H9 (cell line): ENCODE measurements at regions not wholly inside any gene's neighbourhood (a gene's known extent, or its start where the extent isn't known, plus 50 kb on each side); places are given as distances from the start of the nearest gene placed in this dataset.

ENCODE experiments used
- DNase-seq: peaks from one replicate; pipeline ENCODE4 v3.0.0-alpha.2; 2017
- H2AFZ ChIP-seq: one replicate; pipeline ENCODE4 v1.6.1; 2013; ENCODE audit warnings: mild to moderate bottlenecking, low read length, control low read depth, moderate library complexity
- H2AK5ac ChIP-seq: 2 replicates; pipeline ENCODE4 v1.6.1; 2013; ENCODE audit warnings: low read length, control low read depth, mixed read lengths; ENCODE audit not compliant: insufficient read length
- H2BK120ac ChIP-seq: one replicate; pipeline ENCODE4 v1.6.1; 2013; ENCODE audit warnings: low read depth, mild to moderate bottlenecking, low read length, control low read depth, inconsistent platforms; ENCODE audit not compliant: poor library complexity, severe bottlenecking
- H2BK12ac ChIP-seq: 2 replicates; pipeline ENCODE4 v1.6.1; 2013; ENCODE audit warnings: low read length, control low read depth, mixed read lengths, low read depth; ENCODE audit not compliant: insufficient read length
- H2BK15ac ChIP-seq: 2 replicates; pipeline ENCODE4 v1.6.1; 2013; ENCODE audit warnings: low read depth, low read length, control low read depth
- H2BK20ac ChIP-seq: one replicate; pipeline ENCODE4 v1.6.1; 2013; ENCODE audit warnings: low read depth, mild to moderate bottlenecking, low read length, control low read depth, inconsistent platforms; ENCODE audit not compliant: poor library complexity, severe bottlenecking
- H2BK5ac ChIP-seq: 2 replicates; pipeline ENCODE4 v1.6.1; 2013; ENCODE audit warnings: low read length, control low read depth, mixed read lengths; ENCODE audit not compliant: insufficient read length
- H3K14ac ChIP-seq: 2 replicates; pipeline ENCODE4 v1.6.1; 2013; ENCODE audit warnings: low read length, control low read depth; ENCODE audit not compliant: insufficient read depth
- H3K18ac ChIP-seq: 2 replicates; pipeline ENCODE4 v1.6.1; 2013; ENCODE audit warnings: low read depth, mild to moderate bottlenecking, mixed read lengths, low read length, control low read depth; ENCODE audit not compliant: insufficient read length
- H3K23ac ChIP-seq: 2 replicates; pipeline ENCODE4 v1.6.1; 2013; ENCODE audit warnings: low read length, control low read depth, mixed read lengths, low read depth; ENCODE audit not compliant: insufficient read length
- H3K23me2 ChIP-seq: 2 replicates; pipeline ENCODE4 v1.6.1; 2013; ENCODE audit warnings: low read depth, mild to moderate bottlenecking, mixed read lengths, low read length, control low read depth; ENCODE audit not compliant: insufficient read length, poor library complexity, severe bottlenecking
- H3K27ac ChIP-seq: 2 replicates; pipeline ENCODE4 v1.5.1; 2013; ENCODE audit warnings: low read length, control low read depth, mixed read lengths, low read depth; ENCODE audit not compliant: insufficient read length
- H3K27me3 ChIP-seq: 2 replicates; pipeline ENCODE4 v1.6.1; 2013; ENCODE audit warnings: low read length, control low read depth, inconsistent platforms; ENCODE audit not compliant: insufficient read depth
- H3K4ac ChIP-seq: 2 replicates; pipeline ENCODE4 v1.6.1; 2013; ENCODE audit warnings: low read depth, mild to moderate bottlenecking, control low read depth, inconsistent platforms, low read length, moderate library complexity
- H3K4me1 ChIP-seq: 2 replicates; pipeline ENCODE4 v1.6.1; 2013; ENCODE audit warnings: low read length, control low read depth, inconsistent platforms; ENCODE audit not compliant: insufficient read depth
- H3K4me2 ChIP-seq: 2 replicates; pipeline ENCODE4 v1.6.1; 2013; ENCODE audit warnings: low read length, control low read depth, mixed read lengths; ENCODE audit not compliant: insufficient read length, insufficient read depth
- H3K56ac ChIP-seq: 2 replicates; pipeline ENCODE4 v1.6.1; 2013; ENCODE audit warnings: low read depth, mild to moderate bottlenecking, mixed read lengths, low read length, control low read depth; ENCODE audit not compliant: insufficient read length
- H3K79me1 ChIP-seq: 2 replicates; pipeline ENCODE4 v1.6.1; 2013; ENCODE audit warnings: low read depth, mild to moderate bottlenecking, moderate library complexity, low read length, control low read depth, inconsistent platforms; ENCODE audit not compliant: insufficient read depth, poor library complexity, severe bottlenecking
- H3K79me2 ChIP-seq: 2 replicates; pipeline ENCODE4 v1.6.1; 2013; ENCODE audit warnings: low read length, control low read depth, inconsistent platforms; ENCODE audit not compliant: insufficient read depth
- H3K9ac ChIP-seq: 2 replicates; pipeline ENCODE4 v1.6.1; 2013; ENCODE audit warnings: low read length, control low read depth, mixed read lengths; ENCODE audit not compliant: insufficient read length; ENCODE audit errors: extremely low read depth
- H3K9me3 ChIP-seq: one replicate; pipeline ENCODE4 v1.6.1; 2013; ENCODE audit warnings: low read depth, low read length, inconsistent platforms; ENCODE audit not compliant: control insufficient read depth
- H3T11ph ChIP-seq: one replicate; pipeline ENCODE4 v1.6.1; 2013; ENCODE audit warnings: mild to moderate bottlenecking, low read length, control low read depth, inconsistent platforms
- H4K20me1 ChIP-seq: one replicate; pipeline ENCODE4 v1.6.1; 2013; ENCODE audit not compliant: control insufficient read depth, insufficient read length, insufficient read depth
- H4K5ac ChIP-seq: 2 replicates; pipeline ENCODE4 v1.6.1; 2013; ENCODE audit warnings: low read depth, mild to moderate bottlenecking, mixed read lengths, low read length, control low read depth; ENCODE audit not compliant: insufficient read length
- H4K8ac ChIP-seq: replicated peaks from 2 replicates; pipeline ENCODE4 v1.6.1; 2013; ENCODE audit warnings: low read length, control low read depth, mixed read lengths, low read depth; ENCODE audit not compliant: insufficient read length
- H4K91ac ChIP-seq: 2 replicates; pipeline ENCODE4 v1.6.1; 2013; ENCODE audit warnings: low read depth, mild to moderate bottlenecking, moderate library complexity, mixed read lengths, low read length, control low read depth; ENCODE audit not compliant: insufficient read length
- H3K27ac Mint-ChIP-seq, 3 experiments: 2 replicates in 2 of 3; 3 replicates in 1 of 3; pipeline ENCODE4 v1.8.0; 2020 to 2021; ENCODE audit warnings: mixed read lengths in 3 of 3, mild to moderate bottlenecking in 1 of 3, moderate library complexity in 1 of 3
- H3K27me3 Mint-ChIP-seq: 2 replicates; pipeline ENCODE4 v1.8.0; 2021; ENCODE audit warnings: low read depth, mild to moderate bottlenecking, moderate library complexity, mixed read lengths
- H3K36me3 Mint-ChIP-seq, 3 experiments: 2 replicates in 2 of 3; 3 replicates in 1 of 3; pipeline ENCODE4 v1.8.0; 2020 to 2021; ENCODE audit warnings: low read depth in 3 of 3, mixed read lengths in 3 of 3; ENCODE audit not compliant: insufficient read depth in 1 of 3
- H3K4me1 Mint-ChIP-seq, 2 experiments: 2 replicates each; pipeline ENCODE4 v1.8.0; 2020; ENCODE audit warnings: mixed read lengths in 2 of 2
- H3K4me3 Mint-ChIP-seq, 2 experiments: 2 replicates in 1 of 2; 3 replicates in 1 of 2; pipeline ENCODE4 v1.8.0; 2020 to 2021; ENCODE audit warnings: mild to moderate bottlenecking in 2 of 2, mixed read lengths in 2 of 2, moderate library complexity in 1 of 2
- H3K9me3 Mint-ChIP-seq, 2 experiments: 2 replicates in 1 of 2; 3 replicates in 1 of 2; pipeline ENCODE4 v1.8.0; 2020; ENCODE audit warnings: mild to moderate bottlenecking in 2 of 2, mixed read lengths in 2 of 2, moderate library complexity in 1 of 2
- WGBS: extraction: QIAGEN DNeasy Blood & Tissue Kit; methylation state at CpG from one replicate; pipeline ENCODE4 v1.1.7; 2013; ENCODE audit warnings: missing lambda C conversion rate, low lambda C conversion rate, mixed read lengths; ENCODE audit not compliant: insufficient read length; ENCODE audit errors: extremely low coverage; 5-methylcytosine and 5-hydroxymethylcytosine counted together
- TF ChIP-seq, protein P1 (sequence below): fragments of 200-600 bp; sonication (generic); conservative IDR thresholded peaks from 3 replicates; pipeline ENCODE4 v1.8.0; 2021; ENCODE audit warnings: antibody characterized with exemption, mild to moderate bottlenecking

- WGBS: no CpG with 5 or more reads among the region's 5 CpGs
- peak; percentile 25 for DNase-seq
These were observed 205.4 kb upstream of the CST7 start for GRCh38 chr20:24743641-24744040.

More at GRCh38 chr20:24743641-24744040, 205.4 kb upstream of the CST7 start:
- H3K4ac ChIP-seq: no peak overlapping the region
- Mint-ChIP-seq H3K36me3 (no peaks in the 10 kb centered on the region), H3K27me3 (peaks cover 2% of the 10 kb centered on the region), H3K4me1 (peaks cover 30 to 36% of the 10 kb centered on the region in 2 experiments), H3K27ac (no peak overlapping the region), H3K4me3 (no peak overlapping the region), H3K9me3 (no peaks in the 10 kb centered on the region)
- H4K20me1 ChIP-seq: no peaks in the 10 kb centered on the region
- H4K8ac ChIP-seq: no peak overlapping the region
- H3K23ac ChIP-seq: no peak overlapping the region
- no peak overlapping the region for H2BK20ac ChIP-seq
- no peak overlapping the region for H3K14ac ChIP-seq
- no peak overlapping the region for H3K18ac ChIP-seq
- H2AFZ ChIP-seq: no peak overlapping the region
- H3K56ac ChIP-seq: no peak overlapping the region
- no peak overlapping the region for H4K91ac ChIP-seq
- TF ChIP-seq, protein P1, sequence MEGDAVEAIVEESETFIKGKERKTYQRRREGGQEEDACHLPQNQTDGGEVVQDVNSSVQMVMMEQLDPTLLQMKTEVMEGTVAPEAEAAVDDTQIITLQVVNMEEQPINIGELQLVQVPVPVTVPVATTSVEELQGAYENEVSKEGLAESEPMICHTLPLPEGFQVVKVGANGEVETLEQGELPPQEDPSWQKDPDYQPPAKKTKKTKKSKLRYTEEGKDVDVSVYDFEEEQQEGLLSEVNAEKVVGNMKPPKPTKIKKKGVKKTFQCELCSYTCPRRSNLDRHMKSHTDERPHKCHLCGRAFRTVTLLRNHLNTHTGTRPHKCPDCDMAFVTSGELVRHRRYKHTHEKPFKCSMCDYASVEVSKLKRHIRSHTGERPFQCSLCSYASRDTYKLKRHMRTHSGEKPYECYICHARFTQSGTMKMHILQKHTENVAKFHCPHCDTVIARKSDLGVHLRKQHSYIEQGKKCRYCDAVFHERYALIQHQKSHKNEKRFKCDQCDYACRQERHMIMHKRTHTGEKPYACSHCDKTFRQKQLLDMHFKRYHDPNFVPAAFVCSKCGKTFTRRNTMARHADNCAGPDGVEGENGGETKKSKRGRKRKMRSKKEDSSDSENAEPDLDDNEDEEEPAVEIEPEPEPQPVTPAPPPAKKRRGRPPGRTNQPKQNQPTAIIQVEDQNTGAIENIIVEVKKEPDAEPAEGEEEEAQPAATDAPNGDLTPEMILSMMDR: no peak
- H3K27me3 ChIP-seq: no peaks in the 10 kb centered on the region
- H2BK15ac ChIP-seq: no peak overlapping the region
- H4K5ac ChIP-seq: no peak overlapping the region
- no peak overlapping the region for H2BK120ac ChIP-seq
- no peaks in the 10 kb centered on the region for H3K23me2 ChIP-seq
- H3K4me1 ChIP-seq: 0 out of 2 replicates have a peak, but pooled peaks cover 8% of the 10 kb centered on the region
- no peak overlapping the region for H3T11ph ChIP-seq
- no peaks in the 10 kb centered on the region for H3K9me3 ChIP-seq
- H3K79me2 ChIP-seq: no peaks in the 10 kb centered on the region
- no peak overlapping the region for H2AK5ac ChIP-seq
- no peak overlapping the region for H3K4me2 ChIP-seq
- H2BK5ac ChIP-seq: no peak overlapping the region
- H3K79me1 ChIP-seq: no peaks in the 10 kb centered on the region
- no peak overlapping the region for H3K27ac ChIP-seq
- no peak overlapping the region for H2BK12ac ChIP-seq
- no peak overlapping the region for H3K9ac ChIP-seq
